WTC11 (cell line): ENCODE measurements at regions not wholly inside any gene's neighbourhood (a gene's known extent, or its start where the extent isn't known, plus 50 kb on each side); places are given as distances from the start of the nearest gene placed in this dataset.

Experiments
- ATAC-seq: fragments of 200-7000 bp; cut with Tn5 transposase; 2 replicates; pipeline ENCODE4 v1.10.0; 2021; ENCODE audit warnings: mild to moderate bottlenecking, moderate library complexity
- CTCF ChIA-PET: fragments of 300-600 bp; sonication (Branson Sonifier 250); formaldehyde crosslinking; loops from one replicate; lab custom pipeline; 2021; ENCODE audit warnings: antibody characterized with exemption; lab: Charles Lee
- POLR2A ChIA-PET: fragments of 350-600 bp; sonication (Branson Sonifier 250); formaldehyde crosslinking; loops from one replicate; lab custom pipeline; 2021; ENCODE audit warnings: antibody characterized with exemption; lab: Charles Lee
- DNase-seq: peaks from one replicate; pipeline ENCODE4 v3.0.0; 2021; ENCODE audit warnings: low spot score
- H3K27ac Mint-ChIP-seq: 2 replicates; pipeline ENCODE4 v1.8.0; 2021; ENCODE audit warnings: mixed read lengths
- H3K27me3 Mint-ChIP-seq: 2 replicates; pipeline ENCODE4 v1.8.0; 2021; ENCODE audit warnings: low read depth, mild to moderate bottlenecking, moderate library complexity, mixed read lengths
- H3K36me3 Mint-ChIP-seq: 2 replicates; pipeline ENCODE4 v1.8.0; 2021; ENCODE audit warnings: mixed read lengths
- H3K4me1 Mint-ChIP-seq: 2 replicates; pipeline ENCODE4 v1.8.0; 2022; ENCODE audit warnings: mixed read lengths
- H3K4me3 Mint-ChIP-seq: 2 replicates; pipeline ENCODE4 v1.8.0; 2021; ENCODE audit warnings: mild to moderate bottlenecking, moderate library complexity, mixed read lengths
- H3K9me3 Mint-ChIP-seq: 2 replicates; pipeline ENCODE4 v1.8.0; 2021; ENCODE audit warnings: mixed read lengths
- CBFB ChIP-seq: sonication (generic); formaldehyde crosslinking; IDR thresholded peaks from 2 replicates; pipeline ENCODE4 v1.8.1; 2022; ENCODE audit warnings: mild to moderate bottlenecking, low read depth, missing genetic modification reagents
- CREB1 ChIP-seq: sonication (generic); formaldehyde crosslinking; IDR thresholded peaks from 2 replicates; pipeline ENCODE4 v1.8.0; 2023; ENCODE audit warnings: mild to moderate bottlenecking, missing genetic modification reagents
- GABPB1 ChIP-seq: sonication (generic); formaldehyde crosslinking; IDR thresholded peaks from 2 replicates; pipeline ENCODE4 v1.8.1; 2023; ENCODE audit warnings: mild to moderate bottlenecking, missing genetic modification reagents
- HMGA2 ChIP-seq: fragments of 250-450 bp; sonication (Bioruptor Pico); IDR thresholded peaks from 2 replicates; pipeline ENCODE4 v1.4.0; 2021; ENCODE audit warnings: mild to moderate bottlenecking, moderate library complexity
- MXD4 ChIP-seq: fragments of 250-450 bp; sonication (Bioruptor Pico); IDR thresholded peaks from 2 replicates; pipeline ENCODE4 v1.8.0; 2021; ENCODE audit warnings: mild to moderate bottlenecking, moderate library complexity, borderline replicate concordance
- NFATC4 ChIP-seq: fragments of 250-450 bp; sonication (Bioruptor Pico); IDR thresholded peaks from 2 replicates; pipeline ENCODE4 v1.9.0; 2021; ENCODE audit warnings: mild to moderate bottlenecking
- TF ChIP-seq, protein P1 (sequence below): sonication (generic); formaldehyde crosslinking; conservative IDR thresholded peaks from 2 replicates; pipeline ENCODE4 v1.8.1; 2023; ENCODE audit warnings: mild to moderate bottlenecking, low read depth, missing genetic modification reagents, moderate library complexity
- TF ChIP-seq, protein P2 (sequence below): sonication (generic); formaldehyde crosslinking; IDR thresholded peaks from 2 replicates; pipeline ENCODE4 v1.8.1; 2023; ENCODE audit warnings: mild to moderate bottlenecking, missing genetic modification reagents
- TF ChIP-seq, protein P3 (sequence below): sonication (generic); formaldehyde crosslinking; IDR thresholded peaks from 2 replicates; pipeline ENCODE4 v1.8.1; 2022; ENCODE audit warnings: low read depth, missing genetic modification reagents, borderline replicate concordance
- TF ChIP-seq, protein P4 (sequence below): fragments of 250-450 bp; sonication (Bioruptor Pico); IDR thresholded peaks from 2 replicates; pipeline ENCODE4 v1.9.0; 2021; ENCODE audit warnings: moderate library complexity, mild to moderate bottlenecking, inconsistent platforms, borderline replicate concordance
- TF ChIP-seq, protein P5 (sequence below): fragments of 250-450 bp; sonication (Bioruptor Pico); conservative IDR thresholded peaks from 2 replicates; pipeline ENCODE4 v1.9.0; 2021; ENCODE audit warnings: mild to moderate bottlenecking
- TF ChIP-seq, protein P6 (sequence below): sonication (generic); formaldehyde crosslinking; IDR thresholded peaks from 2 replicates; pipeline ENCODE4 v1.8.0; 2022; ENCODE audit warnings: mild to moderate bottlenecking, missing genetic modification reagents

DNA sequence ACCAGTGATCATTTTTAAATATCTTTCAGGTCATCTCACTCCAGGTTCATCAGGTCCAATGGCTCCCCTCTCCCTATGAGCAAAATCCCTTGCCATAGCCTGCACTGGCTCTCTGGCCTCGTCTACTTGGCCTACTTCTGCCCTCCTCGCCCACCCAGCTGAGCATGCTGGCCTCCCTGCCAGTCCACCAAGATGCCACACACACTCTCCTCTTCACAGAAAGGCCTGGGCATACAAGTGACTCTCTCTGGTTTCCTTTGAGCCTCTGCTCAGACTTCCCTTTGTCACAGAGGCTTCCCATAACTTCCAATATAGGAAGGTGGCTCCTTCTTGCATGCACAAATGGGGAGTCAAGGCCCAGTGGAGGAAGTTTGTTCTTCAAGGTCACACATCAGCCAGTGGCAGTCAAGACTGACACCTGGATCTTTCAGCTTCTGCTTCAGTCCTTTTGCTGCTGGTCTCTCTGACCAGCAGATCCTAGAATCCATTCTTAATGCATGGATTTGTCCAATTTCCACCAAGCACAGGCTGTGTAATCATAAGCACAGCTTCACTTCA lies 223.2 kb upstream of the HES1 start:
- Mint-ChIP-seq H3K4me3 (no peak overlapping the region), H3K36me3 (peaks cover 10% of the 10 kb centered on the region), H3K27me3 (peaks cover 15% of the 10 kb centered on the region; the same call in 1 of the 2 replicates), H3K9me3 (peaks cover 13% of the 10 kb centered on the region), H3K27ac (no peak overlapping the region), H3K4me1 (peaks cover 20% of the 10 kb centered on the region)
- TF ChIP-seq, protein P1, sequence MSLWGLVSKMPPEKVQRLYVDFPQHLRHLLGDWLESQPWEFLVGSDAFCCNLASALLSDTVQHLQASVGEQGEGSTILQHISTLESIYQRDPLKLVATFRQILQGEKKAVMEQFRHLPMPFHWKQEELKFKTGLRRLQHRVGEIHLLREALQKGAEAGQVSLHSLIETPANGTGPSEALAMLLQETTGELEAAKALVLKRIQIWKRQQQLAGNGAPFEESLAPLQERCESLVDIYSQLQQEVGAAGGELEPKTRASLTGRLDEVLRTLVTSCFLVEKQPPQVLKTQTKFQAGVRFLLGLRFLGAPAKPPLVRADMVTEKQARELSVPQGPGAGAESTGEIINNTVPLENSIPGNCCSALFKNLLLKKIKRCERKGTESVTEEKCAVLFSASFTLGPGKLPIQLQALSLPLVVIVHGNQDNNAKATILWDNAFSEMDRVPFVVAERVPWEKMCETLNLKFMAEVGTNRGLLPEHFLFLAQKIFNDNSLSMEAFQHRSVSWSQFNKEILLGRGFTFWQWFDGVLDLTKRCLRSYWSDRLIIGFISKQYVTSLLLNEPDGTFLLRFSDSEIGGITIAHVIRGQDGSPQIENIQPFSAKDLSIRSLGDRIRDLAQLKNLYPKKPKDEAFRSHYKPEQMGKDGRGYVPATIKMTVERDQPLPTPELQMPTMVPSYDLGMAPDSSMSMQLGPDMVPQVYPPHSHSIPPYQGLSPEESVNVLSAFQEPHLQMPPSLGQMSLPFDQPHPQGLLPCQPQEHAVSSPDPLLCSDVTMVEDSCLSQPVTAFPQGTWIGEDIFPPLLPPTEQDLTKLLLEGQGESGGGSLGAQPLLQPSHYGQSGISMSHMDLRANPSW: no peak
- TF ChIP-seq NFATC4 (CRISPR knock-in tag): no peak
- TF ChIP-seq, protein P2, sequence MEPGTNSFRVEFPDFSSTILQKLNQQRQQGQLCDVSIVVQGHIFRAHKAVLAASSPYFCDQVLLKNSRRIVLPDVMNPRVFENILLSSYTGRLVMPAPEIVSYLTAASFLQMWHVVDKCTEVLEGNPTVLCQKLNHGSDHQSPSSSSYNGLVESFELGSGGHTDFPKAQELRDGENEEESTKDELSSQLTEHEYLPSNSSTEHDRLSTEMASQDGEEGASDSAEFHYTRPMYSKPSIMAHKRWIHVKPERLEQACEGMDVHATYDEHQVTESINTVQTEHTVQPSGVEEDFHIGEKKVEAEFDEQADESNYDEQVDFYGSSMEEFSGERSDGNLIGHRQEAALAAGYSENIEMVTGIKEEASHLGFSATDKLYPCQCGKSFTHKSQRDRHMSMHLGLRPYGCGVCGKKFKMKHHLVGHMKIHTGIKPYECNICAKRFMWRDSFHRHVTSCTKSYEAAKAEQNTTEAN (CRISPR knock-in tag): no peak
- TF ChIP-seq CREB1: no peak
- no peak for TF ChIP-seq HMGA2 (CRISPR knock-in tag)
- DNase-seq (no peak), ATAC-seq (no peak)
- ChIA-PET CTCF (no interaction called here), POLR2A (no interaction called here)

DNA sequence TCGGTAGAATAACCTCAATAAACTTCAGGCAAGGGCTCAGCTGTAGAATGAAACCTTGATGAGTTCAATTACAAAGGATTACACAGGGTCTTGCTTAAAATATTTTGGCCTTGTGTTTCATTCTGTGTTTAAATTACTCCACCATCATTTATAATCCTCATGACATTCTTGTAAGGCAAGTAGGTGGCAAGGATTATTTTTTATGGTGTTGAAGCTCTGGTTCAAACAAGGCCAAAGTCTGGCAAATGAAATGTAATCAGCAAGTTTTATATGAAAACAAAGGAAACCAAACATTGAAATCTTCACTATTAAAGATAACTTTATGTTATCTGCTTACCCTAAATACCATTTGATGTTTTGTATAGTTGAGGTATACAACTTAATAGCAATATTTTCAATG lies 221.3 kb upstream of the HES1 start:
- POLR2A ChIA-PET: no interaction called here
- no peak for DNase-seq
- H3K4me3 Mint-ChIP-seq: no peak overlapping the region
- 0 out of 2 replicates have a peak, but pooled peaks cover 3% of the 10 kb centered on the region for H3K27me3 Mint-ChIP-seq
- peaks cover 24% of the 10 kb centered on the region for H3K4me1 Mint-ChIP-seq
- ATAC-seq: no peak
- CTCF ChIA-PET: no interaction called here
- no peaks in the 10 kb centered on the region for H3K9me3 Mint-ChIP-seq
- no peak for TF ChIP-seq CBFB (CRISPR knock-in tag)
- no peak for TF ChIP-seq NFATC4 (CRISPR knock-in tag)
- TF ChIP-seq, protein P3, sequence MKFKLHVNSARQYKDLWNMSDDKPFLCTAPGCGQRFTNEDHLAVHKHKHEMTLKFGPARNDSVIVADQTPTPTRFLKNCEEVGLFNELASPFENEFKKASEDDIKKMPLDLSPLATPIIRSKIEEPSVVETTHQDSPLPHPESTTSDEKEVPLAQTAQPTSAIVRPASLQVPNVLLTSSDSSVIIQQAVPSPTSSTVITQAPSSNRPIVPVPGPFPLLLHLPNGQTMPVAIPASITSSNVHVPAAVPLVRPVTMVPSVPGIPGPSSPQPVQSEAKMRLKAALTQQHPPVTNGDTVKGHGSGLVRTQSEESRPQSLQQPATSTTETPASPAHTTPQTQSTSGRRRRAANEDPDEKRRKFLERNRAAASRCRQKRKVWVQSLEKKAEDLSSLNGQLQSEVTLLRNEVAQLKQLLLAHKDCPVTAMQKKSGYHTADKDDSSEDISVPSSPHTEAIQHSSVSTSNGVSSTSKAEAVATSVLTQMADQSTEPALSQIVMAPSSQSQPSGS (CRISPR knock-in tag): no peak
- TF ChIP-seq, protein P4, sequence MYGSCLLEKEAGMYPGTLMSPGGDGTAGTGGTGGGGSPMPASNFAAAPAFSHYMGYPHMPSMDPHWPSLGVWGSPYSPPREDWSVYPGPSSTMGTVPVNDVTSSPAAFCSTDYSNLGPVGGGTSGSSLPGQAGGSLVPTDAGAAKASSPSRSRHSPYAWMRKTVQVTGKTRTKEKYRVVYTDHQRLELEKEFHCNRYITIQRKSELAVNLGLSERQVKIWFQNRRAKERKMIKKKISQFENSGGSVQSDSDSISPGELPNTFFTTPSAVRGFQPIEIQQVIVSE (CRISPR knock-in tag): no peak
- TF ChIP-seq, protein P5, sequence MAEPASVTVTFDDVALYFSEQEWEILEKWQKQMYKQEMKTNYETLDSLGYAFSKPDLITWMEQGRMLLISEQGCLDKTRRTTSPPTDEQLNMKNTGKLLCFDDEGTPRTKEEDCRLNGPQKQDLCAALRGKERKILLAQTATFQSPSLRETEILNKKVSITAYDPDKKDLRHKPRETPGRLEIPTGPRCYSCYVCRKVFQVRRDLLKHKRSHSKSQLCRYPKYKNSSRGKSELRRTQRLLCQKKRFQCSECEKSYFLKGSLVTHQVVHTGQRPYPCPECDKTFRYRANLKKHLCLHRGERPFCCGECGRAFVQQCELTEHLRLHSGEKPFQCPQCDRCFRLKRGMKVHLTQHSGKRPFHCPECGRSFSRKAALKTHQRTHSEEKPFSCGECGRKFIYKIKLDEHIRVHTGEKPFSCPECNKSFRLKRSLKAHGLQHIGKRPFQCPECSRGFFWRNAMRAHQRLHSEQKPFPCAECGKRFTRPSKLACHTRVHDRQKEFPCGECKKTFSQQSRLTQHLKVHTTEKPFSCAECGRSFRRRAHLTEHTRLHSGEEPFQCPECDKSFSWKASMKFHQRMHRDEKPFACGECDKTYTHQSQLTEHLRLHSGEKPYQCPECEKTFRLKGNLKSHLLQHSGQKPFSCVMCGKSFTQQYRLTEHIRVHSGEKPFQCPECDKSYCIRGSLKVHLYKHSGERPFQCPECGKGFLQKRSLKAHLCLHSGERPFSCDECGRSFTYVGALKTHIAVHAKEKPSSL (CRISPR knock-in tag): no peak
- TF ChIP-seq MXD4: no peak
- no peak for TF ChIP-seq GABPB1 (CRISPR knock-in tag)
- TF ChIP-seq, protein P2 (CRISPR knock-in tag): no peak
- TF ChIP-seq, protein P6, sequence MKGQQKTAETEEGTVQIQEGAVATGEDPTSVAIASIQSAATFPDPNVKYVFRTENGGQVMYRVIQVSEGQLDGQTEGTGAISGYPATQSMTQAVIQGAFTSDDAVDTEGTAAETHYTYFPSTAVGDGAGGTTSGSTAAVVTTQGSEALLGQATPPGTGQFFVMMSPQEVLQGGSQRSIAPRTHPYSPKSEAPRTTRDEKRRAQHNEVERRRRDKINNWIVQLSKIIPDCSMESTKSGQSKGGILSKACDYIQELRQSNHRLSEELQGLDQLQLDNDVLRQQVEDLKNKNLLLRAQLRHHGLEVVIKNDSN (CRISPR knock-in tag): no peak
- no peak overlapping the region for H3K27ac Mint-ChIP-seq
- H3K36me3 Mint-ChIP-seq: no peaks in the 10 kb centered on the region
